HepG2 (cell line): ENCODE measurements at regions not wholly inside any gene's neighbourhood (a gene's known extent, or its start where the extent isn't known, plus 50 kb on each side); places are given as distances from the start of the nearest gene placed in this dataset.

Experiments used
- CBFB ChIP-seq: sonication (generic); formaldehyde crosslinking; IDR thresholded peaks from 2 replicates; pipeline ENCODE4 v1.4.0; 2020; ENCODE audit warnings: missing genetic modification reagents
- SOX6 ChIP-seq, 2 experiments: fragments of 450-650 bp in 1 of 2; sonication (generic) in 1 of 2; formaldehyde crosslinking in 1 of 2; IDR thresholded peaks; 2 replicates each; pipeline versions ENCODE4 v1.4.0 to v1.6.1; 2017 to 2020; ENCODE audit warnings: antibody characterized with exemption in 1 of 2, mild to moderate bottlenecking in 1 of 2, missing genetic modification reagents in 1 of 2
- ZNF138 ChIP-seq: sonication (generic); formaldehyde crosslinking; IDR thresholded peaks from 2 replicates; pipeline ENCODE4 v1.5.0; 2020; ENCODE audit warnings: mild to moderate bottlenecking, low read depth, missing genetic modification reagents
- ZNF513 ChIP-seq: sonication (generic); formaldehyde crosslinking; conservative IDR thresholded peaks from 2 replicates; pipeline ENCODE4 v1.5.0; 2020; ENCODE audit warnings: missing genetic modification reagents
- ZNF777 ChIP-seq: sonication (generic); formaldehyde crosslinking; IDR thresholded peaks from 2 replicates; pipeline ENCODE4 v1.4.0; 2020; ENCODE audit warnings: missing genetic modification reagents
- TF ChIP-seq, protein P1 (sequence below): sonication (generic); formaldehyde crosslinking; IDR thresholded peaks from 2 replicates; pipeline ENCODE4 v1.4.0; 2020; ENCODE audit warnings: missing genetic modification reagents
- TF ChIP-seq, protein P2 (sequence below): sonication (generic); formaldehyde crosslinking; IDR thresholded peaks from 2 replicates; pipeline ENCODE4 v1.5.0; 2020; ENCODE audit warnings: mild to moderate bottlenecking, missing genetic modification reagents, moderate library complexity

- TF ChIP-seq, protein P1, sequence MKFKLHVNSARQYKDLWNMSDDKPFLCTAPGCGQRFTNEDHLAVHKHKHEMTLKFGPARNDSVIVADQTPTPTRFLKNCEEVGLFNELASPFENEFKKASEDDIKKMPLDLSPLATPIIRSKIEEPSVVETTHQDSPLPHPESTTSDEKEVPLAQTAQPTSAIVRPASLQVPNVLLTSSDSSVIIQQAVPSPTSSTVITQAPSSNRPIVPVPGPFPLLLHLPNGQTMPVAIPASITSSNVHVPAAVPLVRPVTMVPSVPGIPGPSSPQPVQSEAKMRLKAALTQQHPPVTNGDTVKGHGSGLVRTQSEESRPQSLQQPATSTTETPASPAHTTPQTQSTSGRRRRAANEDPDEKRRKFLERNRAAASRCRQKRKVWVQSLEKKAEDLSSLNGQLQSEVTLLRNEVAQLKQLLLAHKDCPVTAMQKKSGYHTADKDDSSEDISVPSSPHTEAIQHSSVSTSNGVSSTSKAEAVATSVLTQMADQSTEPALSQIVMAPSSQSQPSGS (CRISPR knock-in tag): no peak
- TF ChIP-seq, protein P2, sequence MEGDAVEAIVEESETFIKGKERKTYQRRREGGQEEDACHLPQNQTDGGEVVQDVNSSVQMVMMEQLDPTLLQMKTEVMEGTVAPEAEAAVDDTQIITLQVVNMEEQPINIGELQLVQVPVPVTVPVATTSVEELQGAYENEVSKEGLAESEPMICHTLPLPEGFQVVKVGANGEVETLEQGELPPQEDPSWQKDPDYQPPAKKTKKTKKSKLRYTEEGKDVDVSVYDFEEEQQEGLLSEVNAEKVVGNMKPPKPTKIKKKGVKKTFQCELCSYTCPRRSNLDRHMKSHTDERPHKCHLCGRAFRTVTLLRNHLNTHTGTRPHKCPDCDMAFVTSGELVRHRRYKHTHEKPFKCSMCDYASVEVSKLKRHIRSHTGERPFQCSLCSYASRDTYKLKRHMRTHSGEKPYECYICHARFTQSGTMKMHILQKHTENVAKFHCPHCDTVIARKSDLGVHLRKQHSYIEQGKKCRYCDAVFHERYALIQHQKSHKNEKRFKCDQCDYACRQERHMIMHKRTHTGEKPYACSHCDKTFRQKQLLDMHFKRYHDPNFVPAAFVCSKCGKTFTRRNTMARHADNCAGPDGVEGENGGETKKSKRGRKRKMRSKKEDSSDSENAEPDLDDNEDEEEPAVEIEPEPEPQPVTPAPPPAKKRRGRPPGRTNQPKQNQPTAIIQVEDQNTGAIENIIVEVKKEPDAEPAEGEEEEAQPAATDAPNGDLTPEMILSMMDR (CRISPR knock-in tag): no peak
- TF ChIP-seq ZNF513 (CRISPR knock-in tag) (no peak), ZNF777 (CRISPR knock-in tag) (no peak), CBFB (CRISPR knock-in tag) (no peak), ZNF138 (CRISPR knock-in tag) (no peak), SOX6 (IDR thresholded peaks at IDR 0.05) (no peak), SOX6 (CRISPR knock-in tag; IDR thresholded peaks at IDR 0.05) (no peak)
Observed at GRCh38 chr1:87268111-87268510, 60.6 kb upstream of the LMO4 start.
